Omental fat pad (tissue), 3 donors: ENCODE measurements at regions not wholly inside any gene's neighbourhood (a gene's known extent, or its start where the extent isn't known, plus 50 kb on each side); places are given as distances from the start of the nearest gene placed in this dataset.
"Not testable (repeated sequence)": the region's sequence is repeated elsewhere in the genome, so short reads cannot be mapped to it uniquely, and the experiment has no call there.

Experiments
- ATAC-seq: fragments of 150-250 bp; one replicate; pipeline ENCODE4 v1.9.1; 2016; ENCODE audit warnings: mild to moderate bottlenecking, moderate library complexity; ENCODE audit not compliant: low FRiP score
- DNase-seq: peaks from one replicate; pipeline ENCODE4 v3.0.0-alpha.2; 2019; ENCODE audit warnings: low spot score
- CTCF ChIP-seq, 3 donors: fragments of 450-650 bp; IDR thresholded peaks; one replicate each; pipeline ENCODE4 v1.5.1; 2016 to 2017; ENCODE audit warnings: antibody characterized with exemption in 3 of 3, mild to moderate bottlenecking in 3 of 3, moderate library complexity in 2 of 3

- ATAC-seq (no peak), DNase-seq (no peak)
- TF ChIP-seq CTCF (IDR thresholded peaks at IDR 0.05), result no peak
Observed at GRCh38 chr5:164235300-164235891, 730.0 kb downstream of the MAT2B start.

GRCh38 chr5:164237486-164237885 lies 732.1 kb downstream of the MAT2B start:
- no peak for ATAC-seq
- no peak for TF ChIP-seq CTCF (IDR thresholded peaks at IDR 0.05)
- DNase-seq, result no peak

DNA sequence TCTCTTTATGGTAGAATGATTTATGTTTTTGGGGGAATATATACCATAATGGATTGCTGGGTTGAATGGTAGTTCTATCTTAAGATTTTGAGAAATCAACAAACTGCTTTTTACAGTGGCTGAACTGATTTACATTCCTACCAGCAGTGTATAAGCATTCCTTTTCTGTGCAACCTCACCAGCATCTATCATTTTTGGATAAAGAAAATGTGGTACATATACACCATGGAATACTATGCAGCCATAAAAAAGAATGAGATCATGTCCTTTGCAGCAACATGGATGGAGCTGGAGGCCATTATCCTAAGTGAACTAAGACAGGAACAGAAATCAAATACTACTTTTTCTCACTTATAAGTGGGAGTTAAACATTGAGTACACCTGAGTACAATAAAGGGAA lies 746.4 kb downstream of the MAT2B start:
- ATAC-seq, DNase-seq: not testable (repeated sequence)

DNA sequence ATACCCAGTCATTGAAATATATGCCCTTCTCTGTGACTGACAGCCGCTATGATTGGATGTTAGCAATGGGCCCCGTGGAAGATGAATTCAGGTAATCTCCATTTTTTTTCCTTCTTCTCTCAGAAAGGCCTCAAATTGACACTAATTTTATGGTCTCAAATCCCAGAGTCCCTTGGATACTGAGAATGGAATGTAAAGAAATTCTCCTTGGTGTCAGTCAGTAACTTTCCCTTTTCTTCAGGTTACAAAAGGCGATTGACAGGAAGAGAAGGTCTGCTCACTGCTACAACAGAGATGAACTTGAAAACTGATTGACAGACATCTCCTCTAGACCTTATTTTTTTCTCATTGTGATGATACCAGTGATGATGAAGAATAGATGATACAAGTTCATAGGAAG lies 748.3 kb downstream of the MAT2B start:
- no peak for DNase-seq
- TF ChIP-seq CTCF (IDR thresholded peaks at IDR 0.05), result no peak
- no peak for ATAC-seq

DNA sequence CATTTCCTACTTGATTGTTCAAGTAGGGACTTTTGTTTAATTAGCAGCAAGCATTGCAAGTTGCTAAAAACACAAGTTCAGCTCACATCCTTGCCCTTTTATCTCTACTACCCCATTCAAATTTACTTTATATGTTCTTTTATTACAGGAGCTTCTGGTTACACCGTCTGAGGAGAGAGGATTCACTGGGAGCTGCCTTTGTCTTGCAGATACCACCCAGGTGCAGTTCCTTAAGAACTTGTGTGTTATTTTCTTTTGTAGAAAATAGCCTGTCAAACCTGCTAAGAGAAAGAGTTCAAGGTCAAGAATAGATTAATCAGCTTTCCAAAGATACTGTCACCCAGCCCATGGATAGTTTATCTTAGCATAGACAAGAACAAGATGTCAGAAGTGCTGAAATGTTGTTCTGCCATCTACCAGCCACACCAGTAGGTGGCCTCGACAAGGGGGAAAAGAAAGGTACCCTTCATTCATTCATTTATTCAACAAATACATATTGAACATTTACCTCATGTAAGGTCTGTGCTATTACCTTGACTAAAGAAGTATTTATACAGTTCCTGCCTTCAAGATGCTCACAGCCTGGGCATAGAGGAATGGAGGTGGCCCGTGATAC lies 750.3 kb downstream of the MAT2B start:
- DNase-seq (no peak), ATAC-seq (no peak)
- no peak for TF ChIP-seq CTCF (IDR thresholded peaks at IDR 0.05)

- no peak for TF ChIP-seq CTCF (IDR thresholded peaks at IDR 0.05)
- no peak for DNase-seq
- no peak for ATAC-seq
Observed at GRCh38 chr5:164256351-164256750, 750.9 kb downstream of the MAT2B start.

GRCh38 chr5:164256954-164257353 lies 751.5 kb downstream of the MAT2B start:
- DNase-seq, result no peak
- no peak for TF ChIP-seq CTCF (IDR thresholded peaks at IDR 0.05)
- no peak for ATAC-seq
